NB4 (cell line): ENCODE measurements at regions not wholly inside any gene's neighbourhood (a gene's known extent, or its start where the extent isn't known, plus 50 kb on each side); places are given as distances from the start of the nearest gene placed in this dataset.
"Not testable (repeated sequence)": the region's sequence is repeated elsewhere in the genome, so short reads cannot be mapped to it uniquely, and the experiment has no call there.

Source experiments
- CTCF ChIP-seq: IDR thresholded peaks from one replicate; pipeline ENCODE4 v1.5.1; 2012; ENCODE audit warnings: low read depth, low read length
- MAX ChIP-seq: IDR thresholded peaks from 2 replicates; pipeline ENCODE4 v1.6.1; 2011; ENCODE audit warnings: low read depth, low read length
- POLR2A ChIP-seq: IDR thresholded peaks from 2 replicates; pipeline ENCODE4 v1.6.1; 2011; ENCODE audit warnings: mild to moderate bottlenecking; ENCODE audit not compliant: insufficient read length; ENCODE audit errors: extremely low read depth

DNA sequence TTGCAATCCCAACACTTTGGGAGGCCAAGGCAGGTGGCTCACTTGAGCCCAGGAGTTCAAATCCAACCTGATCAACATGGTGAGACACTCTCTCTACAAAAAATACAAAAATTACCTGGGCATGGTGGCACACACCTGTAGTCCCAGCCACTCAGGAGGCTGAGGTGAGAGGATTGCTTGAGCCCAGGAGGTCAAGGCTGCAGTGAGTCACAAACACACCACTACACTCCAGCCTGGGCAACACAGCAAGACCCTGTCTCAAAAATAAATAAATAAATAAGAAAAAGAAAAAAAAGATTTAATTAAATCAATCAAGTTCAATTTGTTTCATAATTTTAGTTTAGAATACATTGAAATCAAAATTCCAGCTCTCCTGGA, 242.2 kb downstream of the LY86 start:
- TF ChIP-seq CTCF, POLR2A, MAX: not testable (repeated sequence)
